ENCODE measurements at regions not wholly inside any gene's neighbourhood (a gene's known extent, or its start where the extent isn't known, plus 50 kb on each side); places are given as distances from the start of the nearest gene placed in this dataset.

GRCh38 chr6:19964115-19964514 lies 126.9 kb downstream of the ID4 start:
- no peak overlapping the region for H3K9ac ChIP-seq (ENCODE audit: low read length)
- H3K79me2 ChIP-seq (ENCODE audit: insufficient read depth, low read length): no peaks in the 10 kb centered on the region
- H3F3A ChIP-seq (ENCODE audit: insufficient read depth, low read length): no peaks in the 10 kb centered on the region
- H3K4me1 ChIP-seq (ENCODE audit: insufficient read depth, low read length, severe bottlenecking): no peaks in the 10 kb centered on the region
- H3K36me3 ChIP-seq (ENCODE audit: insufficient read depth, low read length): no peaks in the 10 kb centered on the region
- H3K4me3 ChIP-seq (ENCODE audit: low read depth, low read length, poor library complexity, severe bottlenecking): no peak overlapping the region
- H3K9me2 ChIP-seq (ENCODE audit: low read depth, low read length): no peaks in the 10 kb centered on the region
- H2AFZ ChIP-seq (ENCODE audit: low read length): no peak overlapping the region
- no peaks in the 10 kb centered on the region for H4K20me1 ChIP-seq (ENCODE audit: insufficient read depth, low read length)
- no peak overlapping the region for H3K27ac ChIP-seq (ENCODE audit: low read depth, low read length, poor library complexity, severe bottlenecking)
- H3K27me3 ChIP-seq (ENCODE audit: insufficient read depth, low read length): no peaks in the 10 kb centered on the region
- no peak overlapping the region for H3K4me2 ChIP-seq (ENCODE audit: low read length)
- no peak for TF ChIP-seq EZH2 (IDR thresholded peaks at IDR 0.05; ENCODE audit: borderline replicate concordance, low read length)
- TF ChIP-seq CTCF (IDR thresholded peaks at IDR 0.05; ENCODE audit: low read length): no peak
- no peaks in the 10 kb centered on the region for H3K9me3 ChIP-seq (ENCODE audit: low read length)

GRCh38 chr6:19968201-19968600 lies 131.0 kb downstream of the ID4 start:
- Histone ChIP-seq H3F3A (ENCODE audit: insufficient read depth, low read length) (no peaks in the 10 kb centered on the region), H3K9me3 (ENCODE audit: low read length) (no peaks in the 10 kb centered on the region), H3K27ac (ENCODE audit: low read depth, low read length, poor library complexity, severe bottlenecking) (no peak overlapping the region), H3K9me2 (ENCODE audit: low read depth, low read length) (no peaks in the 10 kb centered on the region), H3K9ac (ENCODE audit: low read length) (no peak overlapping the region), H2AFZ (ENCODE audit: low read length) (no peak overlapping the region), H3K4me1 (ENCODE audit: insufficient read depth, low read length, severe bottlenecking) (no peaks in the 10 kb centered on the region), H3K4me2 (ENCODE audit: low read length) (no peak overlapping the region), H3K79me2 (ENCODE audit: insufficient read depth, low read length) (no peaks in the 10 kb centered on the region), H3K4me3 (ENCODE audit: low read depth, low read length, poor library complexity, severe bottlenecking) (no peak overlapping the region), H3K27me3 (ENCODE audit: insufficient read depth, low read length) (no peaks in the 10 kb centered on the region), H3K36me3 (ENCODE audit: insufficient read depth, low read length) (no peaks in the 10 kb centered on the region), H4K20me1 (ENCODE audit: insufficient read depth, low read length) (no peaks in the 10 kb centered on the region)
- TF ChIP-seq EZH2 (IDR thresholded peaks at IDR 0.05; ENCODE audit: borderline replicate concordance, low read length) (no peak), CTCF (IDR thresholded peaks at IDR 0.05; ENCODE audit: low read length) (no peak)

- no peak overlapping the region for H3K27ac ChIP-seq (ENCODE audit: low read depth, low read length, poor library complexity, severe bottlenecking)
- no peak overlapping the region for H3K4me3 ChIP-seq (ENCODE audit: low read depth, low read length, poor library complexity, severe bottlenecking)
- H3F3A ChIP-seq (ENCODE audit: insufficient read depth, low read length): no peaks in the 10 kb centered on the region
- no peaks in the 10 kb centered on the region for H3K9me3 ChIP-seq (ENCODE audit: low read length)
- no peaks in the 10 kb centered on the region for H3K4me1 ChIP-seq (ENCODE audit: insufficient read depth, low read length, severe bottlenecking)
- TF ChIP-seq CTCF (IDR thresholded peaks at IDR 0.05; ENCODE audit: low read length) (no peak), EZH2 (IDR thresholded peaks at IDR 0.05; ENCODE audit: borderline replicate concordance, low read length) (no peak)
- H3K4me2 ChIP-seq (ENCODE audit: low read length): no peak overlapping the region
- no peak overlapping the region for H2AFZ ChIP-seq (ENCODE audit: low read length)
- H3K79me2 ChIP-seq (ENCODE audit: insufficient read depth, low read length): no peaks in the 10 kb centered on the region
- no peak overlapping the region for H3K9ac ChIP-seq (ENCODE audit: low read length)
- H3K9me2 ChIP-seq (ENCODE audit: low read depth, low read length): no peaks in the 10 kb centered on the region
- H3K36me3 ChIP-seq (ENCODE audit: insufficient read depth, low read length): no peaks in the 10 kb centered on the region
- H4K20me1 ChIP-seq (ENCODE audit: insufficient read depth, low read length): no peaks in the 10 kb centered on the region
- H3K27me3 ChIP-seq (ENCODE audit: insufficient read depth, low read length): no peaks in the 10 kb centered on the region
These were observed 135.1 kb downstream of the ID4 start for GRCh38 chr6:19972221-19972620.

All from OCI-LY1 (cell line).